OCI-LY3 (cell line): ENCODE measurements at regions not wholly inside any gene's neighbourhood (a gene's known extent, or its start where the extent isn't known, plus 50 kb on each side); places are given as distances from the start of the nearest gene placed in this dataset.

ENCODE experiments used
- H2AFZ ChIP-seq: fragments of 200-600, 300-600 bp; shearing (Covaris generic); 2 replicates; pipeline ENCODE4 v1.6.0; 2014; ENCODE audit warnings: antibody characterized with exemption, low read depth, low read length
- H3K27ac ChIP-seq: fragments of 200-600, 300-600 bp; sonication (generic); 2 replicates; pipeline ENCODE4 v1.5.1; 2014; ENCODE audit warnings: mild to moderate bottlenecking, low read length, moderate library complexity, mixed read lengths
- H3K27me3 ChIP-seq: fragments of 200-600, 300-600 bp; sonication (generic); 2 replicates; pipeline ENCODE4 v1.6.1; 2014; ENCODE audit warnings: low read depth, low read length, mixed read lengths
- H3K36me3 ChIP-seq: fragments of 200-600, 300-600 bp; sonication (generic); replicated peaks from 2 replicates; pipeline ENCODE3; 2014; ENCODE audit warnings: low read depth, low read length, mixed read lengths
- H3K4me1 ChIP-seq: fragments of 300-600, 200-600 bp; sonication (generic); 2 replicates; pipeline ENCODE4 v1.6.1; 2014; ENCODE audit warnings: low read length, mixed read lengths
- H3K4me2 ChIP-seq: fragments of 200-600, 300-600 bp; sonication (generic); 2 replicates; pipeline ENCODE4 v1.6.1; 2014; ENCODE audit warnings: low read length, mixed read lengths
- H3K4me3 ChIP-seq: fragments of 300-600, 200-600 bp; sonication (generic); 2 replicates; pipeline ENCODE4 v1.5.1; 2014; ENCODE audit warnings: antibody characterized with exemption, mild to moderate bottlenecking, low read length, moderate library complexity
- H3K79me2 ChIP-seq: fragments of 300-600, 200-600 bp; shearing (Covaris generic); 2 replicates; pipeline ENCODE4 v1.6.1; 2014; ENCODE audit warnings: mild to moderate bottlenecking, low read length, mixed read lengths
- H3K9ac ChIP-seq: fragments of 300-600, 200-600 bp; shearing (Covaris generic); 2 replicates; pipeline ENCODE4 v1.6.0; 2014; ENCODE audit warnings: mild to moderate bottlenecking, low read length, moderate library complexity
- H3K9me3 ChIP-seq: fragments of 200-600, 300-600 bp; shearing (Covaris generic); 2 replicates; pipeline ENCODE4 v1.6.1; 2014; ENCODE audit warnings: low read length, mixed read lengths; ENCODE audit not compliant: insufficient read depth
- H4K20me1 ChIP-seq: fragments of 200-600, 300-600 bp; sonication (generic); 2 replicates; pipeline ENCODE4 v1.6.1; 2016; ENCODE audit warnings: low read length, mixed read lengths; ENCODE audit not compliant: insufficient read depth
- EZH2phosphoT487 ChIP-seq: fragments of 200-600 bp; shearing (Covaris generic); IDR thresholded peaks from 2 replicates; pipeline ENCODE4 v1.6.1; 2018; ENCODE audit warnings: antibody characterized with exemption, mixed run types, low read depth
- TF ChIP-seq, protein P1 (sequence below): fragments of 200-600, 300-600 bp; sonication (generic); IDR thresholded peaks from 2 replicates; pipeline ENCODE4 v1.5.1; 2014; ENCODE audit warnings: antibody characterized with exemption, low read length, low read depth

DNA sequence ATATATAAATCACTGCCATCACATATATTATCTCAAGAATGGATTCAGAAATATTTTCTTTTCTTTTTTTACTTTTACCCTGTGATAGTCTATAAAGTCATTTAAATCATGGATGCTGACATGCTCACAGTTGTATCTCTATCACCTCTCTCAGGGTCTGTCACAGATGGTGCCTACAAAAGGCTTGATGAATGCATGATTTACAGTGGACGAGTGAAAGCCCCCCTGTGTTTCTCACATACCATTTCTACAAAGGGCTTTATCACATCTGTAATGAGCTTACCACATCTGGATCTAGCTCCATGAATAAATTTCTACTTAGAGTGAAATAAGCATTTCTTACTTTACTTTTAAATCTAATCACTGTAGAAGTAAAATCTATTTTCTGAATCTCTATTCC lies 121.4 kb upstream of the CARD18 start:
- H3K27me3 ChIP-seq = no peaks in the 10 kb centered on the region
- no peak overlapping the region for H3K4me3 ChIP-seq
- H3K79me2 ChIP-seq = no peaks in the 10 kb centered on the region
- no peaks in the 10 kb centered on the region for H3K9me3 ChIP-seq
- TF ChIP-seq, protein P1, sequence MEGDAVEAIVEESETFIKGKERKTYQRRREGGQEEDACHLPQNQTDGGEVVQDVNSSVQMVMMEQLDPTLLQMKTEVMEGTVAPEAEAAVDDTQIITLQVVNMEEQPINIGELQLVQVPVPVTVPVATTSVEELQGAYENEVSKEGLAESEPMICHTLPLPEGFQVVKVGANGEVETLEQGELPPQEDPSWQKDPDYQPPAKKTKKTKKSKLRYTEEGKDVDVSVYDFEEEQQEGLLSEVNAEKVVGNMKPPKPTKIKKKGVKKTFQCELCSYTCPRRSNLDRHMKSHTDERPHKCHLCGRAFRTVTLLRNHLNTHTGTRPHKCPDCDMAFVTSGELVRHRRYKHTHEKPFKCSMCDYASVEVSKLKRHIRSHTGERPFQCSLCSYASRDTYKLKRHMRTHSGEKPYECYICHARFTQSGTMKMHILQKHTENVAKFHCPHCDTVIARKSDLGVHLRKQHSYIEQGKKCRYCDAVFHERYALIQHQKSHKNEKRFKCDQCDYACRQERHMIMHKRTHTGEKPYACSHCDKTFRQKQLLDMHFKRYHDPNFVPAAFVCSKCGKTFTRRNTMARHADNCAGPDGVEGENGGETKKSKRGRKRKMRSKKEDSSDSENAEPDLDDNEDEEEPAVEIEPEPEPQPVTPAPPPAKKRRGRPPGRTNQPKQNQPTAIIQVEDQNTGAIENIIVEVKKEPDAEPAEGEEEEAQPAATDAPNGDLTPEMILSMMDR = no peak
- no peak for TF ChIP-seq EZH2phosphoT487
- H3K4me2 ChIP-seq = no peak overlapping the region
- H3K36me3 ChIP-seq = no peaks in the 10 kb centered on the region
- no peaks in the 10 kb centered on the region for H3K4me1 ChIP-seq
- H3K27ac ChIP-seq = no peak overlapping the region
- H2AFZ ChIP-seq = no peak overlapping the region
- no peak overlapping the region for H3K9ac ChIP-seq
- H4K20me1 ChIP-seq = no peaks in the 10 kb centered on the region

DNA sequence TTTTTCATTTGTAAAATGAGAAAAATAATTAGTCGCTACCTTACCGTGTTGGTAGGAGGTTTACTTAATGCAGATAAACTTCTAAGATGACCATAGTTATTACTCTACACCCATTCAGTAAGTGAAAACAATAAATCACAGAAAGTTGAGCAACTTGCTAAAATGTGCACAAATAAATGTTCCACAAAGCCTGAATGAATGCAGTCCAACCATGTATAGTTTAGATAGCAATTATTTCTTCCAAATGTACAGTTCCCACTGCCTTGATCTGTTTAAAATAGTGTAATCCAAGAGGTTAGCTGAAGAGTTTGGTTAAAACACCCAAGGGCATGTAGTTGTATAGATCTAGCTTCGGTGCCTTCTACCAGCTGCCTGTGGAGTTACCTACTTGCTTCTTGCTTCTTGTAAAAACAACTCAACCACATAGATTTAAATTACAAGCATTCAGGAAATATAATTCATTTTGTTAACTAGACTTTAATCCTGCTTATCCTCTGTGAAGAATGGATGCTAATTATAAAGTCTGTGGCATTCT lies 106.3 kb upstream of the CARD18 start:
- H2AFZ ChIP-seq = no peak overlapping the region
- H3K9me3 ChIP-seq = no peaks in the 10 kb centered on the region
- H3K9ac ChIP-seq = no peak overlapping the region
- no peaks in the 10 kb centered on the region for H3K36me3 ChIP-seq
- H3K4me3 ChIP-seq = no peak overlapping the region
- TF ChIP-seq, protein P1 = no peak
- TF ChIP-seq EZH2phosphoT487 = no peak
- no peaks in the 10 kb centered on the region for H3K27me3 ChIP-seq
- no peaks in the 10 kb centered on the region for H3K79me2 ChIP-seq
- H3K4me2 ChIP-seq = no peak overlapping the region
- H4K20me1 ChIP-seq = no peaks in the 10 kb centered on the region
- H3K27ac ChIP-seq = no peak overlapping the region
- no peaks in the 10 kb centered on the region for H3K4me1 ChIP-seq

DNA sequence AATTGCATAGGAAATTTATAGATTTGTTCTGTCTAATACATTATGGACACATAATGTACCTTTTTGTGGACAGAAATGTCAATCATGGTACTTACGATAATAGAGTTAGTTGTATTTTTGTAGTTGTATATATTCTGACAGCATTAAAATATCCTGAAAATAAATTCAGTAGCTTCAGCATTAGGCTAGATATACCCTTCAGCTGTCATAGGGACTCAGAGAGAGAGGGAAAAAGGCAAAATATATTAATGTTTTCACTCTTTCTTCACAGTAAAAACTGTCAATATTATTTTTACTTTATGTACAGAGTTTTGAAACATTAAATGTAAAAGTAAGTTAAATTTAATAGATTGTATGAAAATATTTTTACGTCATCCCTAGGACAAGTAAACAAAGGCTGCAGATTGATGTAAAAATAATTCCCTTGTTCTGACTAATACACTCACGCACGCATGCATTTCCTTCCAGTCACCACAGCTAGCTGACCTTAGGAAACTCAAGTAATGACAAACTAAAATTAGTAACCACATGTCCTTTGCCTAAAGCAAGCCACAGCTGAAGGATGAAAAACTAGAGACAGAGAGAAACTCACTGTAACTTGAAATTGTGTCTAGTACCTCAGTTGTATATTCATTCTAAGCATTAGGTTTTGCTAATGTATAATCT lies 104.7 kb upstream of the CARD18 start:
- Histone ChIP-seq H3K27ac (no peak overlapping the region), H2AFZ (no peak overlapping the region), H3K36me3 (no peaks in the 10 kb centered on the region), H3K4me1 (no peaks in the 10 kb centered on the region), H3K27me3 (no peaks in the 10 kb centered on the region), H4K20me1 (no peaks in the 10 kb centered on the region), H3K9me3 (no peaks in the 10 kb centered on the region), H3K4me3 (no peak overlapping the region), H3K4me2 (no peak overlapping the region), H3K9ac (no peak overlapping the region), H3K79me2 (no peaks in the 10 kb centered on the region)
- TF ChIP-seq, protein P1 = no peak
- TF ChIP-seq EZH2phosphoT487 = no peak

DNA sequence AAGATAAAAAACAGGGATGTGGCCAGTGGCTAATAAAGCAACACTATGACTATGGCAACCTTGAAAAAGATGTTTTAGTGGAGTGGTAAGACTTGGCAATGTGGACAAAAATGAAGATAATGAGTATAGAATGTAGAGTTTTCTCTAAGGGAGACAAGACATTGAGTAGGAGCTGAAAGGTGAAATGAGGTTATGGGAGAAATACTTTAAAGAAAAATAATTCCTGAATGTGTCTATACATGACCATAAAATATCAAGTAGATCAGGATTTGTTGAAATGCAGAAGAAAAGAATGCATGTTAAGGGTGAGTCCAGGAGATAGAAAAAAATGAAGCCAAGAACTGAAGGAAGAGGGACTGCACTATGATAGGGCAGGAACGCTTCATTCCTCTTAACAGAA lies 101.6 kb upstream of the CARD18 start:
- Histone ChIP-seq H3K27ac (no peak overlapping the region), H3K79me2 (no peaks in the 10 kb centered on the region), H3K9me3 (no peaks in the 10 kb centered on the region), H3K36me3 (no peaks in the 10 kb centered on the region), H3K9ac (no peak overlapping the region), H2AFZ (no peak overlapping the region), H4K20me1 (no peaks in the 10 kb centered on the region), H3K4me2 (no peak overlapping the region), H3K27me3 (no peaks in the 10 kb centered on the region), H3K4me1 (no peaks in the 10 kb centered on the region), H3K4me3 (no peak overlapping the region)
- no peak for TF ChIP-seq EZH2phosphoT487
- TF ChIP-seq, protein P1 = no peak
